ENCODE measurements at regions not wholly inside any gene's neighbourhood (a gene's known extent, or its start where the extent isn't known, plus 50 kb on each side); places are given as distances from the start of the nearest gene placed in this dataset.
A peak's percentile ranks its signal among the peaks of the same experiment; 100 is the strongest.
"Not testable (repeated sequence)": the region's sequence is repeated elsewhere in the genome, so short reads cannot be mapped to it uniquely, and the experiment has no call there.

DNA sequence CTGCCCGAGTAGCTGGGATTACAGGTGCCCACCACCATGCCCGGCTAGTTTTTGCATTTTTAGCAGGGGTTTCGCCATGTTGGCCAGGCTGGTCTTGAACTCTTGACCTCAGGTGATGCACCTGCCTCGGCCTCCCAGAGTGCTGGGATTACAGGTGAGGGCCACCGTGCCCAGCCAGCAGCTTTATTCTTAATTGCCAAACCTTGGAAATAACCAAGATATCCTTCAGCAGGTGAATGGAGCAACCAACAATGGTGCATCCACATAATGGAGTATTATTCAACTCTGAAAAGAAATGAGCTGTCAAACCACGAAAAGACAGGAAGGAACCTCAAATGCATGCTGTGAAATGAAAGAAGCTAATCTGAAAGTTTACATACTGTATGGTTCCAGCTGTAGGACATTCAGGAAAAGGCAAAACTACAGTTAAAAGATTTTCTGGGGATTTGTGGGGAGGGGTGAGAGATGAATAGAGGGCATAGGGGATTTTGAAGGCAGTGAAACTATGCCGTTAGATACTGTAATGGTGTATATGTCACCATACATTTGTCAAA is 118.8 kb upstream of the CCND2 start:
- no peak overlapping the region for H3K4me3 Mint-ChIP-seq
- no peaks in the 10 kb centered on the region for H3K36me3 Mint-ChIP-seq
- H3K4me1 Mint-ChIP-seq, result peaks cover 42 to 48% (median 47%) of the 10 kb centered on the region in 3 donors
- peak overlapping the region in 2 of 3 donors; percentile 51 to 95 for H3K27ac Mint-ChIP-seq
- H3K27me3 Mint-ChIP-seq, result no peaks in the 10 kb centered on the region
- H3K9me3 Mint-ChIP-seq, result peaks cover 0 to 4% (median 0%) of the 10 kb centered on the region in 3 donors

DNA sequence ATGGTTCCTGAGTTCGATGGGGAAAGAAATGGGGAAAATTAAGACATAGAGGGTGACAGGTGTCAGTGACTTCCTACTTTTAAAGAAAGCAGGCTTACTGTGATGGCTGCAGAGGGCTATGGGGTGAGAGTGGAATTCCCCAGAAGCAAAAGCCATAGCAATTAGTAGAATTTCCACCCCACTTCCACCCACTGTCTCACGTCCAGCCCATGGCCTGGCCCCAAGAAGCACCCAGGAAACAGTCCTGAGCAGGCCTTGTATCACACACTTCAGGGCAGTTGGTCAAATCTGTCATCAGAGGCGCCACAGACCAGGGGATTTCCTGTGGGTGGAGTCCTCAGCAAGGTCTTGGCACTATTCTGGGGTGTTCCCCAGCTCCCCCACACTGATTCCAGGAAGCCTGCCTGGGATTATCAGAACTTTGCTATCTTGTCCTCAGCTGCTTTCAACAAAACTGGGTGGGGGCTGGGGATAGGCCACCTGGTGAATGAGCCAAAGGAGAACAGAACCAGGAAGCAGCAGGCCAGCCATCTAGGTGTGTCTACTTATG is 120.1 kb upstream of the CCND2 start:
- H3K4me3 Mint-ChIP-seq, result peak overlapping the region in 3 of 4 donors; percentile 56 to 88 (median 82)
- H3K27ac Mint-ChIP-seq, result peak overlapping the region; percentile 89 to 98 (median 95)
- H3K36me3 Mint-ChIP-seq, result no peaks in the 10 kb centered on the region
- no peaks in the 10 kb centered on the region for H3K27me3 Mint-ChIP-seq
- H3K9me3 Mint-ChIP-seq, result peaks cover 0 to 4% (median 0%) of the 10 kb centered on the region in 3 donors
- H3K4me1 Mint-ChIP-seq, result peaks cover 50 to 57% (median 54%) of the 10 kb centered on the region in 3 donors

DNA sequence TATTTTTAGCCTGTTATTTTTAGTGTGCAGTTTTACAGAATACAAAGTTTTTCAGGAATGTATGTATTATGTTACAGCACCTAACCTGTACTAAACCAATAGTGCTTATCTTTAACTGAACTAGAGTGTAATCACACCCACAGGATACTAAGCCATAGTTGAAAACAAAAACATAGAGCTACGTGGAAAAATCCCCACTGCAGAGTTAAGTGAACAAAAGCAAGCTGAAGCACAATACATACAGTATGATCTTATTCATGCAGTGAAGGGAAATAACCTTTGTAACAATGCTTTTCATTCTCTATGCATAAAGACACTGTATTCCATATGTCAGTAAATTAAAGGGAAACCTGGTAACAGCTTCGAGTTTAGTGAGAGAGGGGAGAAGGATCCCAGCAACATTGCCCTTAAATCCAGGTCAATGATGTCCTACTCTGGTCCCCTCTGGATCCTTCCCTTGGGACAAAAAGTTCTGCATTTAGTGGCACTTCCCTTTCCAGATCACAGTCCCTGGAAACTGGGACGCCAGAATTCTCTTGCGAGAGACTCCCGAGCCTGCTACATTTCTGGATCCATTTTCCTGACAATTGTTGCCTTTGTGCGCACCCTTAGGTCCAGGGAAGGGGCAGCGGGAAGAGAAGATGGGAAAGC is 121.3 kb upstream of the CCND2 start:
- peak overlapping the region; percentile 89 to 98 (median 95) for H3K27ac Mint-ChIP-seq
- no peaks in the 10 kb centered on the region for H3K27me3 Mint-ChIP-seq
- peaks cover 0 to 4% (median 0%) of the 10 kb centered on the region in 3 donors for H3K9me3 Mint-ChIP-seq

DNA sequence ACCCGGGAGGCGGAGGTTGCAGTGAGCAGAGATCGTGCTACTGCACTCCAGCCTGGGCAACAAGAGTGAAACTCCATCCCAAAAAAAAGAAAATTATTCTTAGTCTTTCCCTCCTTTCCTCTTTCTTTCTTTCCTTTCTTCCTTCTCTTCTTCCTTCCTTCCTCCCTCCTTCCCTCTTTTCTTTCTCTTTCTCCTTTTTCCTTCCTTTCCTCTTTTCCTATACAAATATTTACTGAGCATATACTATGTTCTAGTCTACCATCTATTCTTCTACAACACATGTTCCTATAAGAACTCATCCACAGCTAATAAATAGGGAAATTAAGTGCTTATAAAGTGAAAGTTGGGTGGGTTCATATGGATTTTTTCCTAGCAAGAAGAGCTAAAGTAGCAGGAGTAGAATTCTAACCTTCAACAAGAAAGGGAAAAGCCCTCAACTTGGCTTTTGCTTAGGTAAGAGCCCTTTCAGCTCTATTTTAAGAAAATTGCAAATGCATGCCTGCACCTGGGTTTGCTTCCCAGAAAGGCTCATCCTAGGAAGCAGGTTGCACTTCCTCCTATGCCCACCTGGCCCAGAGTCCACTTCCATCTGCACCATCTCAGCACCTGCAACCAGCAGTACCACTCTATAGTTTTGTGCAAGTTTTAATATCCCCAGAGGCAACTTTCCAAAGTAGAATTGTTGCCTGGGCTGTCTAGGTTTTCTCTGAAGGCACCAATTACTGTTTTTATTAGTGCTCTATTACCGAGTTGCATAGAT is 122.0 kb upstream of the CCND2 start:
- H3K27ac Mint-ChIP-seq, result peak overlapping the region; percentile 1 to 98 (median 89)
- peaks cover 64 to 73% (median 72%) of the 10 kb centered on the region in 3 donors for H3K4me1 Mint-ChIP-seq
- H3K36me3 Mint-ChIP-seq, result no peaks in the 10 kb centered on the region
- peak overlapping the region in 2 of 4 donors; percentile 41 to 84 for H3K4me3 Mint-ChIP-seq
- H3K27me3 Mint-ChIP-seq, result no peaks in the 10 kb centered on the region
- H3K9me3 Mint-ChIP-seq, result peaks cover 0 to 4% (median 0%) of the 10 kb centered on the region in 3 donors

More for the DNA sequence above, 121.3 kb upstream of the CCND2 start:
- H3K4me3 Mint-ChIP-seq, result peak overlapping the region in 3 of 4 donors; percentile 41 to 88 (median 84)
- peaks cover 56 to 66% (median 66%) of the 10 kb centered on the region in 3 donors for H3K4me1 Mint-ChIP-seq
- no peaks in the 10 kb centered on the region for H3K36me3 Mint-ChIP-seq

DNA sequence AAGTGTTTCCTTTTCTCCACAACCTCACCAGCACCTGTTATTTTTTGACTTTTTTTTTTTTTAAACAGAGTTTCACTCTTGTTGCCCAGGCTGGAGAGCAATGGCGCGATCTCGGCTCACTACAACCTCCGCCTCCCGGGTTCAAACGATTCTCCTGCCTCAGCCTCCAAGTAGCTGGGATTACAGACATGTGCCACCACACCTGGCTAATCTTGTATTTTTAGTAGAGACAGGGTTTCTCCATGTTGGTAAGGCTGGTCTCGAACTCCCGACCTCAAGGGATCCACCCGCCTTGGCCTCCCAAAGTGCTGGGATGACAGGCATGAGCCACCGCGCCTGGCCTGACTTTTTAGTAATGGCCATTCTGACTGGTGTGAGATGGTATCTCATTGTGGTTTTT is 123.2 kb upstream of the CCND2 start:
- H3K36me3 Mint-ChIP-seq, result not testable (repeated sequence)
- Mint-ChIP-seq H3K4me3 (peak overlapping the region in 3 of 4 donors; percentile 11 to 82 (median 27)), H3K27ac (peak overlapping the region; percentile 40 to 90 (median 57))

DNA sequence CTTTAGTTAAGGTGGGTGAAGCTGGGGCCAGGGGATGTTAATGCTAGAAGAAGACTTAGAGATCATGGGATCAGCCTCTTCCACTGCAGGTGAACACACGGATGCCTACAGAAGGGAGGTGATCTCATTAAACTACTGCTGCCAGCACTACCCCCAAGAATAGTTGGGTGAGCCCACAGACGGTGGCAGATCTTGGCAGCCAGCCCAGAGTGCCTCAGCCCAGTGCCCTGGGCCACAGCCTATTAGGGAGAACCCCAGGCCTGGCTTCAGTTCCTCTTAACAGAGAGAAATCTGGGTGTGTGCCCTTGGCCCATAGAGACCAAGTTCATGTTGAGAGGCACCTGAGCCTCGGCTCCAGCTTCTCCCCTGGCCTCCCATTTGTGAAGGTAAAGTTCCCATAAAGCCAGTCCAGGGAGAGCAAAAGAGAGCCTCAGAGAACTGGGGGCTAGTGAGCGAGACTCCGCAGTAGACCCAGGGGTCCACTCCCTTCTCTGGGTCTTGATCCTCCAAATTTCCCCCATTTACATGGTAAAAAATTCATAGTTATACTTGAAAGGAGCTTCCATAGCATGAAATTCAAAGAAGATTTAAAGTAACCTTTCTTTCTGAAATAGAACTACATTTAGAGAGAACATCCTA is 125.0 kb upstream of the CCND2 start:
- Mint-ChIP-seq H3K27ac (peak overlapping the region; percentile 77 to 97 (median 91)), H3K27me3 (no peaks in the 10 kb centered on the region), H3K4me1 (peaks cover 67 to 82% (median 74%) of the 10 kb centered on the region in 3 donors), H3K9me3 (no peaks in the 10 kb centered on the region), H3K4me3 (peak overlapping the region; percentile 58 to 90 (median 65)), H3K36me3 (no peaks in the 10 kb centered on the region)

More for the DNA sequence above, 123.2 kb upstream of the CCND2 start:
- not testable (repeated sequence) for H3K9me3 Mint-ChIP-seq, H3K27me3 Mint-ChIP-seq
- peaks cover 70 to 84% (median 79%) of the 10 kb centered on the region in 3 donors for H3K4me1 Mint-ChIP-seq

DNA sequence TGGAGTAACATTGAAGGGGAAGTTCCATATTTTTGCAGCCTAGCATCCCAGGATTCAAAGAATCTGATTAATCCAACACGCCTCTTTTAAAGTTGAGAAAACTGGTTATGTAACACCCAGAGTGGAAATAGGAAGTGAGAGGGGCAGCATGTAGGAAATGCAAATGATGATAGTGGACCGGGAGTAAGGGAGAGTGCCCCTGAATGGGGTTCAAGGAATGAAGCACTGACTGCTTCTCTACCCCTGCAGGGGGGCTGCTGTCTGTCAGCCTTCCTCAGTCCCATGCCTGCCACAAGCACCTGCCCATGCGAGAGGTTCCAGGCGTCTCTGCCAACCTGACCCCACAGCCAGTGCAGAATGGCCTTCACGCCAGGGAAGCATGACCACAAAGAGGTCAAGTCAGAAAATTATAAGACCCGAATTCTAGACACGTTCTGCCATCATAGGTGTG is 126.5 kb upstream of the CCND2 start:
- peak overlapping the region in 3 of 4 donors; percentile 65 to 68 (median 67) for H3K4me3 Mint-ChIP-seq
- H3K27me3 Mint-ChIP-seq, result no peaks in the 10 kb centered on the region
- peaks cover 59 to 77% (median 66%) of the 10 kb centered on the region in 3 donors for H3K4me1 Mint-ChIP-seq
- no peaks in the 10 kb centered on the region for H3K9me3 Mint-ChIP-seq
- H3K36me3 Mint-ChIP-seq, result no peaks in the 10 kb centered on the region
- H3K27ac Mint-ChIP-seq, result peak overlapping the region; percentile 68 to 97 (median 78)

DNA sequence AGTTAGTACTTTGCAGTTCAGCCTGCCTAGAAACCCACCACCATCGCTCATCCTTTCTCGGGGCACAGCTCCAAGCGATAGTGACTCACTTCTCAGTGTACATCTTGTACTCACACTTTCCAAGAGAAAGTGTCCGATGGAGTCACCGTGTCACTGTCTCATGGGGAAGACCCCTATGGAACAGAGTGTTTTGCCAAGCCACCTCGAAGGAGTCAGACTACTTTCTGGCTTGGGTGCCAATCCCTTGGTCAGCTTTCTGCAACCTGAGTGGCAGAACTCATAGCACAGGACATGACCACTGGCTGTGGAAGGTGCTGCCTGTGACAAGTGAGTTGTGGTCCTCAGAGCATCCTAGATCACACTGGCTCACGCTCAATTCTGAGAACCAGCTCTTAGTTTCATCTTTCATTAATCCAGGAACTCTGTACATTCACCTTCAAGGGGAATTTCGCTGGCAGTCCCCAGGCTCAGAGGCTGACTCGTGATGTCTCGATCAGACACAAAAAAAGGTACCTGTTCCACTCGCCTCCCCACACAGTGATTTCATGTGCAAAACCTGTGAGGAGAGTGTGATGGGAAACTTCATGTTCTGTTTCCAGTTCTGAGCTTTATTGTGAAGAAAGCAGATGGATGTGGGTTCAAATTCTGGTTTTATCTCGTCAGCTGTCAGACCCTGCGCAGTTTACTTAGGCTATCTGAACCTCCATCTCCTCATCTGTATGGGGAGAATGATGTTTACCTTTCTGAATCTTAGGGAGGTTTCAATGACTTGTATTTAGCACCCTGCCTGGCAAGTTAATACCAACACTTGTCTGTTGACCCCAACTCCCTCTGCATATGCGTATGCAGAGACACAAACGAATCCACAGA is 127.3 kb upstream of the CCND2 start:
- Mint-ChIP-seq H3K27me3 (no peaks in the 10 kb centered on the region), H3K9me3 (no peaks in the 10 kb centered on the region), H3K27ac (peak overlapping the region; percentile 78 to 97 (median 86)), H3K4me3 (peak overlapping the region in 3 of 4 donors; percentile 65 to 68 (median 67)), H3K36me3 (no peaks in the 10 kb centered on the region), H3K4me1 (peaks cover 51 to 71% (median 58%) of the 10 kb centered on the region in 3 donors)

DNA sequence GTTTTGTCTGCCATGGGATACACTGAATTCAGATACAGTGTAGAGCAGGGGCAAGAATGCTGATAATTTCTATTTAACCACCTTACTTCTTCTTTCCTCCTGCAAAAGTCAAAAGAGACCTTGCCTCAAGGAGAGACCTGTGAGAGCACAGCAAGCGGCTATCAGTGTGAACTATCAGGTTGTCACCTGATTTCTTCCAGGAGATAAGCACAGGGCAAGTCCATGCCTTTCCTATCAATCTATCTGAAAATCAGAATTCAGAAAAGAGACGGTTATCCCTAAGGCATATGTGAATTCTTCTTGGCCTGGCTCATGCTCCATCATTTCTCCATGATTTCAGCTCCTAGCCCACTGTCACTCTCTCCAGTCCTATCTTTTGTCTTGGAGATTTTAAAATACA is 128.9 kb upstream of the CCND2 start:
- no peaks in the 10 kb centered on the region for H3K9me3 Mint-ChIP-seq
- H3K4me3 Mint-ChIP-seq, result peak overlapping the region in 2 of 4 donors; percentile 14 to 46
- no peaks in the 10 kb centered on the region for H3K36me3 Mint-ChIP-seq
- peak overlapping the region; percentile 13 to 71 (median 56) for H3K27ac Mint-ChIP-seq
- no peaks in the 10 kb centered on the region for H3K27me3 Mint-ChIP-seq
- peaks cover 41 to 59% (median 46%) of the 10 kb centered on the region in 3 donors for H3K4me1 Mint-ChIP-seq

DNA sequence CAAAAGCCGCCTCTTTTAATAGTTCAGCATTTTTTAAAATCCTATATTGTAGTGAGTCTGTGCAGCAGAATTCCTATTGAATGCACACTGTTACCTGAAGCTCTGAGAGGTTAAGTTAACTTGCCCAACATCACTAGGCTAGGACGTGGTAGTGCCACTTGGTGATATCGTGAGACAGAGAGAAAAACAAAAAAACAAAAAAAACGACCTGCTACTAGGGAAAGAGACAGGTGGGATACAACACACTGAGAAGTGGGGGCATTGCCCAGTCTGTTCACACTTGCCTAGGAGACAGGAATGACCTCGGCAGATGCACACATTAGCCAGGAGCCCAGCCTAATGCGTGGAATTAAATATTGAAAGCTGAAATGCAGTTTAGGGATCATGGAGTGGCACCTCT is 129.7 kb upstream of the CCND2 start:
- Mint-ChIP-seq H3K27me3 (no peaks in the 10 kb centered on the region), H3K27ac (peak overlapping the region; percentile 13 to 71 (median 53)), H3K4me1 (peaks cover 39 to 55% (median 44%) of the 10 kb centered on the region in 3 donors), H3K4me3 (peak overlapping the region; percentile 14 to 60 (median 38)), H3K9me3 (no peaks in the 10 kb centered on the region), H3K36me3 (no peaks in the 10 kb centered on the region)

DNA sequence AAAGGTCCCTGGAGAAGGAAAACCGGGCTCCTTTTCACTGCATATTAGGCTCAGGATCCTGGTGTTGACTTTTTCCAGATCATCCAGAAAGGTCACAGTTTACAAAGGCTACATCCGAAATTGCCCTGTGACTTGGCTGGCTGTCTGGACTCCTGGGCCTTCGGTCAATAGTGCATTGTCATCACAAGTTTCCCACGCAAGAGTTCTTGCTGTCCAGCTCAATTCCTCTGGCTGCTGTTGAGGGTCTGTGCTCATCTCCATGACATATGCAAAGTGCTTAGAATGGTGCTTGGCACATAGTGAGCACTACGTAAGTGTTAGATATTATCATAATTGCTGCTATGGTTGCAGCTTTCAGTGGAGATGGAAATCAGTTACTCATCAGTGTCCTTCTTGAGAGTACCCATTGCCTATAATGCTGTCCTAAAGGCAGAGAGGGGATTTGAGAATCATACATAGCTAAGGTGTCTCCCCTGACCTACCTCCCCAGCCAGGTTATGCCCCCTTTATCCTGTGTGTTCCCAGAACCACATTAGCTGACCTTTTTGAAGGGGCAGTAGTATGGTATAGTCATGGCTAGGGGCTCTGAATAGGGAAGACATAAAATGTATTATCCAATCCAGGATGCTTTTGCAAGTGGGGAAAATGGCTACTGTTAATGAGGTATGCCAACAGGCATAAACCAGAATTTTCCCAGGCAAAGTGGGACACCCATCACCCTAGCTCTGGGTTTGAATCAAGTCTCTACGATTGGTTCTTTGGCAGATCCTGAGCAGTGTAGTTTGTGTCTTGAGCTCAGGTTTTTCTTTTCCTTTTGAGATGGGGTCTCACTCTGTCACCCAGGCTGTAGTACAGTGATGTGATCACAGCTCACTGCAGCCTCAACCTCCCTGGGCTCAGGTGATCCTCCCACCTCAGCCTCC is 132.0 kb upstream of the CCND2 start:
- no peaks in the 10 kb centered on the region for H3K27me3 Mint-ChIP-seq
- H3K4me3 Mint-ChIP-seq, result peak overlapping the region in 2 of 4 donors; percentile 7 to 12
- no peaks in the 10 kb centered on the region for H3K36me3 Mint-ChIP-seq
- peak overlapping the region; percentile 52 to 87 (median 63) for H3K27ac Mint-ChIP-seq
- no peaks in the 10 kb centered on the region for H3K9me3 Mint-ChIP-seq
- H3K4me1 Mint-ChIP-seq, result peaks cover 26 to 39% (median 30%) of the 10 kb centered on the region in 3 donors

DNA sequence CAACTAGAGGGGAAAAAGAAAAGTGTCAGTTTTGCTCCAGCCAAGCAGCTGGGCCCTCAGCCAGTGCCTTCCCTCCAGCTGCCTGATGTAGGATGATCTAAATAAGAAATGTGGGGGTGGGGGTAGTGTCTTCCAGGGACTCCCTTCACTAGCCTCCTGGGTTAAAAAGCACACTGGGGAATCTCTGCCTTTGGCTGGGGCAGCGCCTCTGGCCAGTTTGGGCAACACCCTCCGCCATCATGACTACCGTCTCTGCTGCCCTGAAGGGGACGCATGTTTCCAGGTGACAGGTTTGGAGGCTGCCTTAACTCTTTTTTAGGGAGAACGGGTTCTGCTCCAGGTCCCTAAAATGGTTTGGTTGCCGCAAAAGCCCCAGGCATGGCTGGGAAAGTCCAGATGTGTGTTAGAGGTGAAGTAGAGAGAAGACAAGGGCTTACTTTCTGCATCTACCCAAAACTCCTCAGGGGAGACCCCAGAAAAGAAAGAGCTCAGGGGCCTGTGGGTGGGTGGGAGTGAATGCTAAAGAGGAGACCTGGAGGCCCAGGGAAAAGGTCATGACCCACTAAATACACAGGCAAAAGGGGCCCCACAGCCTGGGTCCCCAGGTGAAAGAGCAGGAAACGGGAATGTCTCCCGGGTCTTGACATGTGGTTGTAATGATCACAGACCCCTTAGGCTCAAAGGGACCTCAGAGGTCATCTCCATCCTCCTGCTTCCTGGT is 132.8 kb upstream of the CCND2 start:
- peaks cover 28 to 39% (median 30%) of the 10 kb centered on the region in 3 donors for H3K4me1 Mint-ChIP-seq
- no peak overlapping the region for H3K27ac Mint-ChIP-seq
- no peaks in the 10 kb centered on the region for H3K36me3 Mint-ChIP-seq
- no peak overlapping the region for H3K4me3 Mint-ChIP-seq
- H3K27me3 Mint-ChIP-seq, result no peaks in the 10 kb centered on the region
- H3K9me3 Mint-ChIP-seq, result no peaks in the 10 kb centered on the region

Data from IgD-negative memory B cell (primary cell).